Keratinocyte (primary cell): ENCODE measurements at regions not wholly inside any gene's neighbourhood (a gene's known extent, or its start where the extent isn't known, plus 50 kb on each side); places are given as distances from the start of the nearest gene placed in this dataset.

ENCODE experiments used
- DNase-seq: peaks from one replicate; pipeline ENCODE4 v3.0.0-alpha.2; 2011; ENCODE audit warnings: low read depth, missing footprints, low spot score
- FAIRE-seq: peaks from 2 replicates; lab custom pipeline; 2011; peaks lifted over from hg19 to GRCh38; lab: Jason Lieb, UNC
- H2AFZ ChIP-seq: 2 replicates; pipeline ENCODE4 v1.6.0; 2012; ENCODE audit warnings: low read length, control low read depth, inconsistent platforms; ENCODE audit not compliant: control insufficient read depth
- H3K27ac ChIP-seq: 2 replicates; pipeline ENCODE4 v1.5.1; 2011; ENCODE audit warnings: low read length; ENCODE audit not compliant: control insufficient read depth, insufficient read depth
- H3K27me3 ChIP-seq: 3 replicates; pipeline ENCODE4 v1.6.0; 2011; ENCODE audit warnings: low read length; ENCODE audit not compliant: control insufficient read depth, insufficient read depth; ENCODE audit errors: extremely low read depth
- H3K36me3 ChIP-seq, 2 experiments: 2 replicates in 1 of 2; 3 replicates in 1 of 2; pipeline ENCODE4 v1.5.1; 2011; ENCODE audit warnings: low read length in 2 of 2, mild to moderate bottlenecking in 1 of 2; ENCODE audit not compliant: control insufficient read depth in 2 of 2, insufficient read depth in 2 of 2; ENCODE audit errors: extremely low read depth in 1 of 2
- H3K4me1 ChIP-seq: 3 replicates; pipeline ENCODE4 v1.5.1; 2011; ENCODE audit warnings: low read length; ENCODE audit not compliant: control insufficient read depth, insufficient read depth; ENCODE audit errors: extremely low read depth
- H3K4me2 ChIP-seq: 3 replicates; pipeline ENCODE4 v1.6.0; 2011; ENCODE audit warnings: low read depth, low read length; ENCODE audit not compliant: control insufficient read depth, insufficient read depth; ENCODE audit errors: extremely low read depth
- H3K4me3 ChIP-seq, 3 experiments: fragments of 200-600 bp in 1 of 3; sonication (generic) in 1 of 3; 2 replicates in 2 of 3; 3 replicates in 1 of 3; pipeline ENCODE4 v1.5.1; 2011 to 2016; ENCODE audit warnings: low read length in 3 of 3, mild to moderate bottlenecking in 3 of 3, control low read depth in 2 of 3, inconsistent platforms in 1 of 3, low read depth in 1 of 3, mixed read lengths in 1 of 3, mixed run types in 1 of 3, moderate library complexity in 1 of 3; ENCODE audit not compliant: control insufficient read depth in 2 of 3, insufficient read depth in 2 of 3; ENCODE audit errors: extremely low read depth in 1 of 3
- H3K79me2 ChIP-seq: 2 replicates; pipeline ENCODE4 v1.6.0; 2012; ENCODE audit warnings: low read length; ENCODE audit not compliant: control insufficient read depth, insufficient read depth
- H3K9ac ChIP-seq: 3 replicates; pipeline ENCODE4 v1.6.0; 2011; ENCODE audit warnings: low read length; ENCODE audit not compliant: control insufficient read depth, insufficient read depth; ENCODE audit errors: extremely low read depth
- H3K9me1 ChIP-seq: 3 replicates; pipeline ENCODE4 v1.6.0; 2011; ENCODE audit warnings: low read length; ENCODE audit not compliant: control insufficient read depth, insufficient read depth; ENCODE audit errors: extremely low read depth
- H3K9me3 ChIP-seq: 2 replicates; pipeline ENCODE4 v1.5.1; 2012; ENCODE audit warnings: low read depth, low read length; ENCODE audit not compliant: control insufficient read depth
- H4K20me1 ChIP-seq: 3 replicates; pipeline ENCODE4 v1.6.0; 2011; ENCODE audit warnings: low read length; ENCODE audit not compliant: control insufficient read depth, insufficient read depth; ENCODE audit errors: extremely low read depth
- EZH2 ChIP-seq: IDR thresholded peaks from one replicate; pipeline ENCODE4 v1.6.1; 2012; ENCODE audit warnings: inconsistent platforms, mild to moderate bottlenecking, low read length, moderate library complexity
- dilution Hi-C: fragments of 300-500 bp; cut with MboI; formaldehyde crosslinking; loops from one replicate; pipeline ENCODE4 v1.7.0; 2020; ENCODE audit warnings: low sequenced_read_pairs; ENCODE audit not compliant: extremely low pct_ligation_motif_present
- TF ChIP-seq, protein P1 (sequence below), 3 experiments: IDR thresholded peaks in 1 of 3; conservative IDR thresholded peaks in 1 of 3; optimal IDR thresholded peaks in 1 of 3; 2 replicates in 2 of 3; 3 replicates in 1 of 3; pipeline versions ENCODE3 to v1.5.1; 2011; ENCODE audit warnings: low read length in 3 of 3, mild to moderate bottlenecking in 3 of 3, moderate library complexity in 2 of 3, control low read depth in 1 of 3, inconsistent platforms in 1 of 3; ENCODE audit not compliant: insufficient read depth in 2 of 3; ENCODE audit errors: extremely low read depth in 1 of 3

DNA sequence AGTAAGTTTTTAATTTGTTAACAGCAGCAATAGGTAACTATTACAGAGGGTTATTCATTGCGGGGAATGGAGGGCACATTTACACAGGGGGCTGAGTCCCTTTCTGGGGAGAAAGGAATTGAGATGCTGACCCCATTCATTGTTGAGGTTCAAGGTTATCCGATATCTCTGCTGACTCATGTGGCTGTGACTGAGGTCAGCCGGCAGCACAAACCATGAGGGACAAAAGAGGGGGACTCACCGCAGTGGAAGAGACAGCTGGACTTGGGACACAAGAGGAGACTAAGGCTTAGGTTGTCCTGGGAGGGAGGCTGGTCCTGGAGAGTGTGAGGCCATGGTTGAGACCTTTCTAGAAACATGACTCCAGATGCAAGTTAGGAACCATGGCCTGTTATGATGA, 119.1 kb upstream of the XYLT1 start:
- FAIRE-seq: no peak

DNA sequence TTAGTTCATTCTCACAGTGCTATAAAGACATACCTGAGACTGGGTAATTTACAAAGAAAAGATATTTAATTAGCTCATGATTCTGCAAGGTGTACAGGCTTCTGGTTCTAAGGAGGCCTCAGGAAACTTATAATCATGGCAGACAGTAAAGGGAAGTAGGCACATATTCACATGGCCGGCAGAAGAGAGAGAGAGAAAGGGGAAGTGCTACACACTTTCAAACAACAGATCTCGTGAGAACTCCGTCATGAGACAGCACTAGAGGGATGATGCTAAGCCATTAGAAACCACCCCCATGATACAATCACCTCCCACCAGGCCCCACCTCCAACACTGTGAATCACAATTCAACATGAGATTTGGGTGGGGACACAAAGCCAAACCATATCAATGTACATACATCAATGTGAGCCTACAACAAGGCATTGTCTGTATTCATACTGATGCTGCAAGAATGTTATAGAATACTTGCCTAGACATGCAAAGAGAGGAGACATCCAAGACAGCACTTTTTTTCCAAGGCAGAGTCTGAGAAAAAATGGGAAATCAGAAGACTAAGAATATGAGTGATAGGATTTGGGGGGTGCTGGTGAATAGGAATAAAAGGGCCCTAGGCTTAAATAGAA, 114.8 kb upstream of the XYLT1 start:
- Histone ChIP-seq H3K4me1 (no peaks in the 10 kb centered on the region), H3K9ac (no peak overlapping the region), H3K4me2 (no peak overlapping the region), H3K27me3 (no peaks in the 10 kb centered on the region), H3K27ac (no peak overlapping the region), H3K9me1 (no peaks in the 10 kb centered on the region), H3K4me3 (no peak overlapping the region), H3K79me2 (no peaks in the 10 kb centered on the region), H3K36me3 (no peaks in the 10 kb centered on the region), H2AFZ (no peak overlapping the region), H4K20me1 (no peaks in the 10 kb centered on the region), H3K9me3 (no peaks in the 10 kb centered on the region)
- DNase-seq (no peak), FAIRE-seq (no peak)
- dilution Hi-C loops: loop anchor here (10.0 kb wide), 1 partner anchor 111 kb away; the partner anchor contains the start of gene XYLT1
- no peak for TF ChIP-seq EZH2
- TF ChIP-seq, protein P1, sequence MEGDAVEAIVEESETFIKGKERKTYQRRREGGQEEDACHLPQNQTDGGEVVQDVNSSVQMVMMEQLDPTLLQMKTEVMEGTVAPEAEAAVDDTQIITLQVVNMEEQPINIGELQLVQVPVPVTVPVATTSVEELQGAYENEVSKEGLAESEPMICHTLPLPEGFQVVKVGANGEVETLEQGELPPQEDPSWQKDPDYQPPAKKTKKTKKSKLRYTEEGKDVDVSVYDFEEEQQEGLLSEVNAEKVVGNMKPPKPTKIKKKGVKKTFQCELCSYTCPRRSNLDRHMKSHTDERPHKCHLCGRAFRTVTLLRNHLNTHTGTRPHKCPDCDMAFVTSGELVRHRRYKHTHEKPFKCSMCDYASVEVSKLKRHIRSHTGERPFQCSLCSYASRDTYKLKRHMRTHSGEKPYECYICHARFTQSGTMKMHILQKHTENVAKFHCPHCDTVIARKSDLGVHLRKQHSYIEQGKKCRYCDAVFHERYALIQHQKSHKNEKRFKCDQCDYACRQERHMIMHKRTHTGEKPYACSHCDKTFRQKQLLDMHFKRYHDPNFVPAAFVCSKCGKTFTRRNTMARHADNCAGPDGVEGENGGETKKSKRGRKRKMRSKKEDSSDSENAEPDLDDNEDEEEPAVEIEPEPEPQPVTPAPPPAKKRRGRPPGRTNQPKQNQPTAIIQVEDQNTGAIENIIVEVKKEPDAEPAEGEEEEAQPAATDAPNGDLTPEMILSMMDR (optimal IDR thresholded peaks at IDR 0.05 in 1 of 3, IDR thresholded peaks at IDR 0.05 in 1 of 3, conservative IDR thresholded peaks at IDR 0.05 in 1 of 3; ENCODE audit: extremely low read depth in 1 of 3, insufficient read depth in 2 of 3, low read length in 3 of 3): no peak

More for the DNA sequence above, 119.1 kb upstream of the XYLT1 start:
- Histone ChIP-seq H3K4me2 (no peak overlapping the region), H3K79me2 (no peaks in the 10 kb centered on the region), H3K9me1 (no peaks in the 10 kb centered on the region), H4K20me1 (no peaks in the 10 kb centered on the region), H3K27me3 (no peaks in the 10 kb centered on the region), H3K36me3 (no peaks in the 10 kb centered on the region), H3K4me3 (no peak overlapping the region), H3K4me1 (no peaks in the 10 kb centered on the region), H3K9me3 (no peaks in the 10 kb centered on the region), H2AFZ (no peak overlapping the region), H3K9ac (no peak overlapping the region), H3K27ac (no peak overlapping the region)
- dilution Hi-C loops: loop anchor here (10.0 kb wide), 1 partner anchor 115 kb away; the partner anchor contains the start of gene XYLT1
- no peak for TF ChIP-seq EZH2
- TF ChIP-seq, protein P1 (optimal IDR thresholded peaks at IDR 0.05 in 1 of 3, IDR thresholded peaks at IDR 0.05 in 1 of 3, conservative IDR thresholded peaks at IDR 0.05 in 1 of 3; ENCODE audit: extremely low read depth in 1 of 3, insufficient read depth in 2 of 3, low read length in 3 of 3): no peak
- DNase-seq: no peak
